ENCODE measurements at regions not wholly inside any gene's neighbourhood (a gene's known extent, or its start where the extent isn't known, plus 50 kb on each side); places are given as distances from the start of the nearest gene placed in this dataset.

DNA sequence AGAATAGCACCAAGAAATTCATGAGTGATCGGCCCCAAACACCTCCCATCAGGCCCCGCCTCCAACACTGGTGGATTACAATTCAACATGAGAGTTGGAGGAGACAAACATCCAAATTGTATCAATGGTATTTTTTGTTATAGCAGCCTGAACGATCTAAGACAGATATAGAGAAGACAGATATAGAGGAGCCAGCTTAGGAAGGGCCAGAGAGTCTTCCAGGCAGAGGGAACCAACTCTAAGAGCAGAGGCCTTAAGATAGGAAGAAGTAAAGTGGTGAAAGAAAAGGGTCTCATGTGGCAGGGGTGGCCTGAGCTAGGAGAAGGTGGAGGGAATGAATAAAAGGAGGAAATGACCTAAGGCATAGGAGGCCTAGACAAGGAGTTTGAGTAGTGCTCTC is 158.8 kb upstream of the TBL1XR1 start:
- TF ChIP-seq EZH2phosphoT487 (IDR thresholded peaks at IDR 0.05; ENCODE audit: low read length), result no peak
- TF ChIP-seq EZH2 (optimal IDR thresholded peaks at IDR 0.05; ENCODE audit: low read depth, low read length), result no peak
- TF ChIP-seq CTCF (IDR thresholded peaks at IDR 0.05; ENCODE audit: low read length), result no peak
- peaks cover 61% of the 10 kb centered on the region for H3K4me1 ChIP-seq (ENCODE audit: low read length)
- no peaks in the 10 kb centered on the region for H3K27me3 ChIP-seq (replicated peaks; ENCODE audit: insufficient read depth, low read length)
- no peak overlapping the region; the same call in 1 of the 2 replicates for H3K9ac ChIP-seq (ENCODE audit: low read length)
- H4K20me1 ChIP-seq (ENCODE audit: insufficient read depth, low read length), result no peaks in the 10 kb centered on the region
- H3K9me3 ChIP-seq (replicated peaks; ENCODE audit: insufficient read depth, low read length), result no peaks in the 10 kb centered on the region
- peak overlapping the region; percentile 93; the same call in 1 of the 2 replicates for H3K4me2 ChIP-seq (ENCODE audit: low read depth, low read length)
- no peak overlapping the region for H3K4me3 ChIP-seq (ENCODE audit: low read length)
- peak overlapping the region; percentile 94; the same call in 1 of the 2 replicates for H3K27ac ChIP-seq (ENCODE audit: low read length)
- DNase-seq, result no peak
- H3K79me2 ChIP-seq (ENCODE audit: low read length), result 0 out of 2 replicates have a peak, but pooled peaks cover 7% of the 10 kb centered on the region
- no peaks in the 10 kb centered on the region for H3K36me3 ChIP-seq (replicated peaks; ENCODE audit: insufficient read depth, low read length)
- no peaks in the 10 kb centered on the region for H3K9me2 ChIP-seq (replicated peaks; ENCODE audit: insufficient read depth, low read length)
- H2AFZ ChIP-seq (ENCODE audit: low read length), result peak overlapping the region; percentile 22
- peaks cover 65% of the 10 kb centered on the region for H3F3A ChIP-seq (ENCODE audit: insufficient read depth, low read length)

GRCh38 chr3:177356952-177357351 is 159.7 kb upstream of the TBL1XR1 start:
- H3K27me3 ChIP-seq (replicated peaks; ENCODE audit: insufficient read depth, low read length), result no peaks in the 10 kb centered on the region
- peak overlapping the region; percentile 94 for H3K27ac ChIP-seq (ENCODE audit: low read length)
- H3K9ac ChIP-seq (ENCODE audit: low read length), result peak overlapping the region; percentile 83
- peaks cover 57% of the 10 kb centered on the region for H3F3A ChIP-seq (ENCODE audit: insufficient read depth, low read length)
- H3K36me3 ChIP-seq (replicated peaks; ENCODE audit: insufficient read depth, low read length), result no peaks in the 10 kb centered on the region
- peaks cover 61% of the 10 kb centered on the region for H3K4me1 ChIP-seq (ENCODE audit: low read length)
- no peaks in the 10 kb centered on the region for H4K20me1 ChIP-seq (ENCODE audit: insufficient read depth, low read length)
- no peak for DNase-seq
- H2AFZ ChIP-seq (ENCODE audit: low read length), result peak overlapping the region; percentile 47
- H3K79me2 ChIP-seq (ENCODE audit: low read length), result 0 out of 2 replicates have a peak, but pooled peaks cover 7% of the 10 kb centered on the region
- peak overlapping the region; percentile 66 for H3K4me3 ChIP-seq (ENCODE audit: low read length)
- TF ChIP-seq CTCF (IDR thresholded peaks at IDR 0.05; ENCODE audit: low read length) (no peak), EZH2 (optimal IDR thresholded peaks at IDR 0.05; ENCODE audit: low read depth, low read length) (no peak), EZH2phosphoT487 (IDR thresholded peaks at IDR 0.05; ENCODE audit: low read length) (no peak)
- no peaks in the 10 kb centered on the region for H3K9me2 ChIP-seq (replicated peaks; ENCODE audit: insufficient read depth, low read length)
- peak overlapping the region; percentile 93 for H3K4me2 ChIP-seq (ENCODE audit: low read depth, low read length)
- H3K9me3 ChIP-seq (replicated peaks; ENCODE audit: insufficient read depth, low read length), result no peaks in the 10 kb centered on the region

GRCh38 chr3:177357352-177358090 is 160.2 kb upstream of the TBL1XR1 start:
- Histone ChIP-seq H3F3A (ENCODE audit: insufficient read depth, low read length) (peaks cover 51% of the 10 kb centered on the region), H2AFZ (ENCODE audit: low read length) (peak overlapping the region; percentile 47), H3K4me1 (ENCODE audit: low read length) (peaks cover 57% of the 10 kb centered on the region), H3K9me3 (replicated peaks; ENCODE audit: insufficient read depth, low read length) (no peaks in the 10 kb centered on the region), H4K20me1 (ENCODE audit: insufficient read depth, low read length) (no peaks in the 10 kb centered on the region), H3K9ac (ENCODE audit: low read length) (peak overlapping the region; percentile 83), H3K79me2 (ENCODE audit: low read length) (0 out of 2 replicates have a peak, but pooled peaks cover 7% of the 10 kb centered on the region), H3K4me2 (ENCODE audit: low read depth, low read length) (peak overlapping the region; percentile 93), H3K9me2 (replicated peaks; ENCODE audit: insufficient read depth, low read length) (no peaks in the 10 kb centered on the region), H3K36me3 (replicated peaks; ENCODE audit: insufficient read depth, low read length) (no peaks in the 10 kb centered on the region), H3K27ac (ENCODE audit: low read length) (peak overlapping the region; percentile 94), H3K27me3 (replicated peaks; ENCODE audit: insufficient read depth, low read length) (no peaks in the 10 kb centered on the region), H3K4me3 (ENCODE audit: low read length) (peak overlapping the region; percentile 66)
- peak; percentile 89 for DNase-seq
- TF ChIP-seq CTCF (IDR thresholded peaks at IDR 0.05; ENCODE audit: low read length) (peak; percentile 21), EZH2phosphoT487 (IDR thresholded peaks at IDR 0.05; ENCODE audit: low read length) (no peak), EZH2 (optimal IDR thresholded peaks at IDR 0.05; ENCODE audit: low read depth, low read length) (no peak)

Data from MM.1S (cell line).